ENCODE measurements at regions not wholly inside any gene's neighbourhood (a gene's known extent, or its start where the extent isn't known, plus 50 kb on each side); places are given as distances from the start of the nearest gene placed in this dataset.

GRCh38 chr12:78711954-78712353 is 152.6 kb upstream of the SYT1 start:
- DNase-seq = no peak

DNA sequence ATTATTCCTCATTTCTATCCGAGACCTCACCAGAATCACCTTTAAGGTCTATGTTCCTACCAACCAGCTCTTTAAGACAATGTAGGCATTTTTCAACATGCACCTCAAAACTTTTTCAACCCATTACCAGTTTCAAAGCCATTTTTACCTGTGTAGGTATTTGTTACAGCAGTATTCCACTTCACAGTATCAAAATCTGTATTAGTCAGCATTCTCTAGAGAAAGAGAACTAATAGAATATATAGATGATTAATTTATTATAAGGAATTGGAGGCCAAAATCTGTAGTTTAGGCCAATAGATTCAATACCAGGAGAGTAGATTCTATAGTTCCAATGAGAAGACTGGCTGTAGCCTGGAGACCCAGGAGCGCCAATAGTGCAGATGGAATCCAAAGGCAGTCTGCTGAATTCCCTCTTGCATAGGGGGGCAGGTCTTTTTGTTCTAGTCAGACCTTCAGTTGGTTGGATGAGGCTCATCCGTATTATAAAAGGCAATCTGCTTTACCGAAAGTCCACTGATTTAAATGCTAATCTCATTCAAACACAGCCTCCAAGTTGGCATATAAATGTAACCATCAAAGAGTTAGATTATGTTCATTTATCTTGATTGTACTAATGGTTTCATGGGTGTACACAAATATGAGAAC is 151.6 kb upstream of the SYT1 start:
- no peak for DNase-seq

DNA sequence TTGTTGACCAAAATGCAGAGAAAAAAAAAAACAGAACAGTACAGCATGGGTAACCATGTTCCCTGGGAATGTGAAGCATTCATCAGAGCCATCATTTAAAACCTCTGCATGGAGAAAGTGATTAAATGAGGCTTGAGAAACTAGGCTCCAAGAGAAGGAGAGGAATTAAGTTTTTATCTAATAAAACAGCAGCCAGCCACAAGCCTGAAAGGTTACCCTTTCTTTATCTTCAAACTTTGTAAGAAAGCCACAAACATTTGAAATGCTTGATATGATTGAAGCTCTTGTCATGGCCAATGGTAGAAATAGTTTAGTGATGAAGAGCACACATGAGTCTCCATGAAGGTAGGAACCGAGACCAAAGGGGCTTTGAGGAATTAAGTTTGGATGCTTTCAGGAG is 144.9 kb upstream of the SYT1 start:
- DNase-seq = no peak

GRCh38 chr12:78721906-78722305 is 142.7 kb upstream of the SYT1 start:
- no peak for DNase-seq

- DNase-seq = no peak
Measured at GRCh38 chr12:78725033-78725432, 139.5 kb upstream of the SYT1 start.

DNA sequence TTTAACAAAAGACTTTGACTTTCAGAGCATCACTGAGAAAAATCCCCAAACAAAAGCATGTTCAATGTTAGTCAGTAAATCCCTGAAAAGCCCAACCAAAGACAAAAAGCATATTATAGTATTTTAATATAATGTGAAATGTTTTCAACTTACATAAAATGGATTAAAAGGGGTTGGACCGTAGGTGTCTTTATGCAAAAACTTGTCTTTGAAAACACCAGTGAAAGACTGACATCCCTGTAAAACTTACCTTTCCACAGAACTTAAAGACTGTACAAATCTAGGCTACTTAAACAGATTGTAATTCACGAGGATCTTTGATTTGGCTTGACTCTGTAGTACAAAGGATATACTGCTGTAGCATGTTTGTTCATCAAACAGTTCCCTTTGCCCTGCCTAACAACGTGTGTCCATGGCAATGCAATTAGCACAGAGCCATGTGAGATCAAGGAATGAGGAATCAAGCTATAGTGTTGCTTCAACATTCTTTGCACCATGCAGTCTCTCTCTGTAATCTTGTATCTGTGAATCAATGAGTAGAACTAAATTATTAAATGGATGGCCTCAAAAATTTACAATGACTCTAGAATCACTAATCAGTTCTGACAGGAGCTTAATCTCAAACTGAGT is 138.5 kb upstream of the SYT1 start:
- DNase-seq = no peak

DNA sequence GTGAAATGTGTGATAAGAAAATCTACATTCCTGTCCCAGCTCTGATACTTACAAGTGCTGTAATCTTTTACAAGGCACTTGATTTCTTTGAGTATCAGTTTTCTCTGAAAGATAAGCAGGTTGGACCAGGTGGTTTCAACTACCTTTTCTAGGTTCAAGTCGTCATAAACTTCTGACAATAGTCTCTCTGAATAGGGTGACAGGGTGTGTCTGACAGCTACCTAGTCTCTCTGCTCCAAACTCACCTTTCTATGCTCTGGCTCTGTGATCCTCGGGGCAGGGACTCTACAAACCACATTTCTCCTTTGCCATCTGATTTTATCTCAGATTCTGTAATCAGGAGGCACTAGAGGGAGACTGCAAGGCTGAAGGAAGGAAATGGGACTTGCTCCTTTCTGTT is 137.7 kb upstream of the SYT1 start:
- peak; percentile 65 for DNase-seq

- no peak for DNase-seq
Measured at GRCh38 chr12:78732481-78732880, 132.1 kb upstream of the SYT1 start.

- no peak for DNase-seq
Measured at GRCh38 chr12:78739653-78740052, 124.9 kb upstream of the SYT1 start.

GRCh38 chr12:78746001-78746400 is 118.6 kb upstream of the SYT1 start:
- peak; percentile 55 for DNase-seq

- DNase-seq = no peak
Measured at GRCh38 chr12:78753058-78753457, 111.5 kb upstream of the SYT1 start.

DNA sequence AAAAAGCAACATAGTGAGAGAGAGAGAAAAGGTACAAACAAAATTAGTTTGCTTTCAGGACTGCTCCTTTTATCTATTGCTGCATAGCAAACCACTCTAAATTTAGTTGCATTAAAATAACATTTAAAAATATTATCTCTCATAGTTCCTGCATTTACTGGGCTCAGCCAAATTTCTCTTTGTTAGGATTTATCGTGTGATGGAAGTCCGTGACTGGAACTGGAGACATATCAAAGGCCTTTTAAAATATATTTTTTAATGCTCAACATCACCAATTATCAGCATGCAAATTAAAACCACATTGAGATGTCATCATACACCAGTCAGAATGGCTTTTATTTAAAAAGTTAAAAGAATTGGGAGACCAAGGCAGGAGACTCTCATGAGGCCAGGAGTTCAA is 107.6 kb upstream of the SYT1 start:
- DNase-seq = no peak

DNA sequence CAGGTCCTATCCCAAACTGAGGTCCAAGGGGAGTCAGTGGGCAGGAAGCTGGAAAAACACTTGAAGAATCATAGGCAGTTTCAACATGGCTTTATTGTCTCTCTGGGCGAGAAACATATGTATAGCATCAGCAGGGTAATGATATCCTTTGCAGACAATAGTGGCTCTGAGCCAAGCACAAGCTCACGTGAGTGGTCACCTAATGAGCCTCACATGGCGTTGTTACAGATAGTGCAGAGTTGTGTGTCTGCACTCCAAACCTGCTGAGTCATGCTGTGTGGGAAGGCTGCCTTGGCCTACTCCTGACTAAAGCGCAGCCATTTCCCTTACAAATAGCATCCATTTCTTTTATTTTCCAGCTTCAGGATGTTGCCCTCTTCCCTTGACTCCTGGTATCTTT is 105.2 kb upstream of the SYT1 start:
- peak; percentile 75 for DNase-seq

- DNase-seq = no peak
Measured at GRCh38 chr12:78760906-78761305, 103.7 kb upstream of the SYT1 start.

DNA sequence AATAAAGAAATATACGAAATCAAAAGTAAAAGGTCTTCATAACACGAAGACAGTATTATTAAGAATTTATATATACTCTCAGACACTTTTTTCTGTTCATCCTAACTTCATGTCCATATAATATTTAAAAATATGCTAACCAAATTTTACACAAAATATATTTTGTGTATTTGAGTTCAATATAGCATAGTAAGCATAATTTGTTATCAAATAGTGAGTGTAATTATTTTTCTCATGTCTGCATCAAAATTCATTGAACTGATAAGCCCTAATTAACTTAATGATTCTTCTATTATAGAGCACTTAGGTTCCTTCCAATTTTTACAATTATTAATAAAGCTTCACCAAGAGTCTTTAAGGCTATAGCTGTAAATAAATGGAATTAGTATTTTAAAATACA is 99.7 kb upstream of the SYT1 start:
- DNase-seq = no peak

- no peak for DNase-seq
Measured at GRCh38 chr12:78767264-78767981, 97.2 kb upstream of the SYT1 start.

- no peak for DNase-seq
Measured at GRCh38 chr12:78778339-78778738, 86.2 kb upstream of the SYT1 start.

DNA sequence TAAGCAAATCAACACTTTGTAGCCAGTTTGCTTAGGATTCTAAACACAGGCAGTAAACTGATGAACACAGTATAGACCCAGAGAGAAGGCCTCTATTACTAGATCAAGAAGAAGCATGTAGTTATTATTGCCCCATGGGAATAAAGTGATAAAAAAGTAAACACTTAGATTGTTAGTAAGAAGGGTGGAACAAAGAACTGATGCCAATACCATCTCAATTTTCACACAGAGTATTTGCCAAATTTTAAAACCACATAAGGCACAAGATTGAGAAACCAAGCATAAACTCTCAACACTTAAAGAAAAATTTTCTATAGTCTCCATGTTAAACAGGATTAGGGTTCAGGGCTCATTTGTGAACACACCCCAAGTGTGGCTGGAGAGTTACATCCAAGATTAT is 77.0 kb upstream of the SYT1 start:
- no peak for DNase-seq

DNA sequence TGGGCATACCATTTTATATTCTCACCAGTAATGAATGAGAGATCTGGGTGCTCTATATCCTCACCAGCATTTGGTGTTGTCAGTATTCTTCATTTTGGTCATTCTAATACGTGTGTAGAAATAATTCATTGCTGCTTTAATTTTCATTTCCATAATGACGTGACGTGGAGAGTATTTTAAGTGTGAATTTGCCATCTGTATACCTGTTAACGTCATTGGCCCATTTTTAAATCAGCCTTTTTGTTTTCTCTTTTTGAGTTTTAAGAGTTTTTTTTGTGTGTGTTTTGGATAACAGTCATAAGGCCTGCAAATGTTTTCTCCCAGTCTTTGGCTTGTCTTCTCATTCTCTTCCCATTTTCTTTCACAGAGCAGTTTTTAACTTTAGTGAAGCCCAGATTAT is 74.4 kb upstream of the SYT1 start:
- no peak for DNase-seq

- DNase-seq = no peak
Measured at GRCh38 chr12:78792052-78792698, 72.4 kb upstream of the SYT1 start.

DNA sequence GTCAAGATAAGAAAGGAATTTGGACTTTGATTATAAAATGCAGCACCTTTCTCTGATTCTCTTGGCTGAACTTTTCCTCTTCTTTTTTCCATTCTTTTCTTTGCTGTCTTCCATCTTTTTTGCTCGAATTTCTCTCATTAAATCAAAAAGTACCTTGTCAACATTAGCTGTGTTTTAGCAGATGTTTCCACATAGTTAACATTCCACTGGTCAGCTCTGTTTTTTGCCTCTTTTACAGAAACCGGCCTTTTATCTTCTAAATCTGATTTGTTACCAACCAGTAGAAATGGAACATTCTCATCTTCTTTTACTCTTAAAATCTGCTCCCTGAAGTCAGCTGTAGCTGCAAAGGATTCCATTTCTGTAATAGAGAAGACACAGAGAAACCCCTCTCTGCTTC is 71.1 kb upstream of the SYT1 start:
- no peak for DNase-seq

DNA sequence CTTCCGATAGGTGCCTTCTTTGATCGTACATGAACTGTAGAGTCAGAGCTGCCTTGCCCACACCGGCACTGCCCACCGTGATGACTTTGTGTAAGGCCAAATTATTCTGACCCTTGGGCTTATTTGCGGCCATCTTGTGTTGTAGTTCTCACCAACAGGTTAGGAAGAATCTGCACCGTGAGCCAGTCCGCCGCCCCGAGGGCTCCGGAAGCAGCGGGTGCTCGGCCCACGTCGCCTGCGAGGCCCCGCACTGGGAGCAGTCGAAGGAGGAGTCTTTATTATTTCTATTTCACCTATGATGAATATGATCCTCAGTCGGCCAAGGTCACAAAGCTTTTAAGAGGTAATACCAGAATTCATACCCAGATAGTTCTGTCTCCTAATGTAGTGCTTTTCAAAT is 70.6 kb upstream of the SYT1 start:
- DNase-seq = no peak

DNA sequence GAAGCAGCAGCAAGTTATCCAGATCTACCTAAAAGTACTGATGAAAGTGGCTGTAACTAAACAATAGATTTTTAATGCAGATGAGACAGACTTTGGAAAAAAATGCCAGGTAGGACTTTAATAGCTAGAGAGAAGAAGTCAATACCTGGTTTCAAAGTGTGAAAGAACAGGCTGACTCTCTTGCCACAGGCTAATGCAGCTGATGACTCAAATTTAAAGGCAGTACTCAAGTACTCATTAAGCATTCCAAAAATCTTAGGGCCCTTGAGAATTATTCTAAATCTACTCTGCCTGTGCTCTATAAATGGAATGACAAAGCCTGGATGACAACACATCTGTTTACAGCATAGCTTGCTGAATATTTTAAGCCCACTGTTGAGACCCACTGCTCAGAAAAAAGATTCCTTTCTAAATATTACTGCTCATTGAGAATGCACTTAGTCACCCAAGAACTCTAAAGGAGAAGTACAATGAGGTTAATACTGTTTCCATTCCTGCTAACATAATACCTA is 68.6 kb upstream of the SYT1 start:
- DNase-seq = no peak
